HCT116 (cell line): ENCODE measurements at regions not wholly inside any gene's neighbourhood (a gene's known extent, or its start where the extent isn't known, plus 50 kb on each side); places are given as distances from the start of the nearest gene placed in this dataset.

Source experiments
- ATAC-seq: fragments of 200-7000 bp; cut with Tn5 transposase; 2 replicates; pipeline ENCODE4 v1.9.1; 2020; ENCODE audit warnings: mild to moderate bottlenecking, moderate library complexity
- BruUV-seq: library from RNA; stranded (reverse); fragments of 400-500 nt; replicated peaks from 2 replicates; lab custom pipeline; 2021; lab: Mats Ljungman, UMichigan
- CTCF ChIA-PET: fragments of 300-600 bp; sonication (Branson Sonifier 250); formaldehyde crosslinking; loops from one replicate; lab custom pipeline; 2021; ENCODE audit warnings: antibody characterized with exemption; lab: Charles Lee
- POLR2A ChIA-PET: fragments of 300-600, 350-600 bp; sonication (Branson Sonifier 250); formaldehyde crosslinking; loops from one replicate; lab custom pipeline; 2021; ENCODE audit warnings: antibody characterized with exemption; lab: Charles Lee
- RAD21 ChIA-PET, 2 experiments: fragments of 300-600 bp; sonication (Branson Sonifier 250); formaldehyde crosslinking; loops; one replicate each; lab custom pipeline; 2023; ENCODE audit warnings: low total read pairs in 2 of 2; ENCODE audit not compliant: uncharacterized antibody in 2 of 2, unreplicated experiment in 2 of 2, low non-redundant PET in 1 of 2; lab: Charles Lee
- DNase-seq: peaks from one replicate; pipeline ENCODE4 v3.0.0-alpha.2; 2010; ENCODE audit warnings: low read depth, low spot score
- H2AFZ ChIP-seq: fragments of 200-600 bp; shearing (Covaris generic), sonication (generic); 2 replicates; pipeline ENCODE4 v1.6.1; 2017; ENCODE audit warnings: low read depth, mixed run types, mixed read lengths, antibody characterized with exemption, low read length; ENCODE audit not compliant: poor library complexity, severe bottlenecking
- H3K27ac ChIP-seq: 2 replicates; pipeline ENCODE4 v1.5.1; 2012; ENCODE audit warnings: low read depth, low read length
- H3K27me3 ChIP-seq: fragments of 200-600 bp; sonication (generic); 2 replicates; pipeline ENCODE4 v1.6.1; 2016; ENCODE audit warnings: mixed run types, low read length, mixed read lengths; ENCODE audit not compliant: insufficient read depth
- H3K36me3 ChIP-seq, 2 experiments: fragments of 200-500 bp in 1 of 2; fragments of 200-600 bp in 1 of 2; sonication (Bioruptor generic) in 1 of 2; sonication (generic) in 1 of 2; 2 replicates each; pipeline versions ENCODE4 v1.5.1 to v1.6.1; 2014 to 2016; ENCODE audit warnings: low read length in 2 of 2, inconsistent platforms in 1 of 2, mixed read lengths in 1 of 2, mixed run types in 1 of 2; ENCODE audit not compliant: insufficient read depth in 2 of 2, control insufficient read depth in 1 of 2
- H3K4me1 ChIP-seq, 2 experiments: fragments of 200-600 bp in 1 of 2; sonication (generic) in 1 of 2; 2 replicates each; pipeline versions ENCODE4 v1.5.1 to v1.6.1; 2012 to 2017; ENCODE audit warnings: low read length in 2 of 2, inconsistent platforms in 1 of 2, mild to moderate bottlenecking in 1 of 2, mixed read lengths in 1 of 2, mixed run types in 1 of 2, moderate library complexity in 1 of 2; ENCODE audit not compliant: insufficient read depth in 2 of 2, control insufficient read depth in 1 of 2
- H3K4me2 ChIP-seq: fragments of 200-600 bp; sonication (generic); 2 replicates; pipeline ENCODE4 v1.6.1; 2017; ENCODE audit warnings: mixed run types, low read length, mixed read lengths
- H3K4me3 ChIP-seq, 2 experiments: fragments of 200-600 bp in 1 of 2; sonication (generic) in 1 of 2; replicated peaks in 1 of 2; 2 replicates each; pipeline ENCODE4 v1.5.1; 2011 to 2016; ENCODE audit warnings: low read length in 2 of 2, control low read depth in 1 of 2, low read depth in 1 of 2, mild to moderate bottlenecking in 1 of 2, mixed read lengths in 1 of 2, mixed run types in 1 of 2
- H3K79me2 ChIP-seq: fragments of 200-600 bp; sonication (generic); 2 replicates; pipeline ENCODE4 v1.6.1; 2017; ENCODE audit warnings: mild to moderate bottlenecking, mixed run types, low read length, moderate library complexity, mixed read lengths; ENCODE audit not compliant: insufficient read depth
- H3K9ac ChIP-seq: fragments of 200-600 bp; sonication (generic); 2 replicates; pipeline ENCODE4 v1.6.1; 2016; ENCODE audit warnings: low read length, mixed read lengths
- H3K9me2 ChIP-seq: fragments of 200-600 bp; sonication (generic), shearing (Covaris generic); 2 replicates; pipeline ENCODE4 v1.6.1; 2017; ENCODE audit warnings: mixed run types, mild to moderate bottlenecking, moderate library complexity; ENCODE audit not compliant: insufficient read depth
- H3K9me3 ChIP-seq, 2 experiments: fragments of 200-500 bp in 1 of 2; fragments of 200-600 bp in 1 of 2; sonication (Bioruptor generic) in 1 of 2; sonication (generic) in 1 of 2; 2 replicates each; pipeline ENCODE4 v1.6.1; 2014 to 2017; ENCODE audit warnings: low read length in 2 of 2, mixed read lengths in 2 of 2, inconsistent platforms in 1 of 2, low read depth in 1 of 2, mild to moderate bottlenecking in 1 of 2, mixed run types in 1 of 2, moderate library complexity in 1 of 2; ENCODE audit not compliant: control insufficient read depth in 1 of 2, insufficient read depth in 1 of 2
- H4K20me1 ChIP-seq: fragments of 200-600 bp; sonication (generic), shearing (Covaris generic); 2 replicates; pipeline ENCODE4 v1.6.1; 2017; ENCODE audit warnings: mixed run types, mild to moderate bottlenecking, moderate library complexity; ENCODE audit not compliant: insufficient read depth
- ATF3 ChIP-seq: IDR thresholded peaks from 2 replicates; pipeline ENCODE4 v1.6.1; 2012
- CBX3 ChIP-seq: IDR thresholded peaks from 2 replicates; pipeline ENCODE4 v1.6.1; 2012; ENCODE audit warnings: low read depth
- EZH2 ChIP-seq: fragments of 200-600 bp; sonication (generic); IDR thresholded peaks from 2 replicates; pipeline ENCODE4 v1.6.1; 2017; ENCODE audit warnings: antibody characterized with exemption, mixed run types
- EZH2phosphoT487 ChIP-seq: fragments of 200-600 bp; IDR thresholded peaks from 2 replicates; pipeline ENCODE4 v1.6.1; 2018; ENCODE audit warnings: antibody characterized with exemption, borderline replicate concordance
- FOSL1 ChIP-seq: IDR thresholded peaks from 2 replicates; pipeline ENCODE4 v1.6.1; 2012; ENCODE audit warnings: low read depth
- POLR2A ChIP-seq: IDR thresholded peaks from 2 replicates; pipeline ENCODE4 v1.7.0; 2011; ENCODE audit warnings: borderline replicate concordance; ENCODE audit not compliant: insufficient read depth, insufficient read length; ENCODE audit errors: extremely low read depth
- POLR2AphosphoS5 ChIP-seq: IDR thresholded peaks from 2 replicates; pipeline ENCODE4 v1.6.1; 2011; ENCODE audit warnings: mild to moderate bottlenecking, low read depth, low read length, moderate library complexity
- RAD21 ChIP-seq: IDR thresholded peaks from 2 replicates; pipeline ENCODE4 v1.6.1; 2012; ENCODE audit warnings: low read depth, mild to moderate bottlenecking
- REST ChIP-seq: IDR thresholded peaks from 2 replicates; pipeline ENCODE4 v1.6.1; 2012; ENCODE audit warnings: low read depth
- SRF ChIP-seq: IDR thresholded peaks from 2 replicates; pipeline ENCODE4 v1.6.1; 2012; ENCODE audit warnings: low read depth
- TCF7L2 ChIP-seq: IDR thresholded peaks from 2 replicates; pipeline ENCODE4 v1.7.0; 2011; ENCODE audit warnings: borderline replicate concordance, inconsistent platforms; ENCODE audit not compliant: insufficient read depth, insufficient read length; ENCODE audit errors: extremely low read depth
- YY1 ChIP-seq: IDR thresholded peaks from 2 replicates; pipeline ENCODE4 v1.6.1; 2011; ENCODE audit warnings: low read length, low read depth, moderate library complexity, mild to moderate bottlenecking; ENCODE audit not compliant: insufficient replicate concordance; ENCODE audit errors: extremely low read depth
- ZBTB33 ChIP-seq: IDR thresholded peaks from 2 replicates; pipeline ENCODE4 v1.6.1; 2011; ENCODE audit warnings: mild to moderate bottlenecking, low read length, moderate library complexity; ENCODE audit not compliant: insufficient replicate concordance; ENCODE audit errors: extremely low read depth
- ZFX ChIP-seq: fragments of 450-650 bp; IDR thresholded peaks from 2 replicates; pipeline ENCODE4 v1.6.1; 2017
- intact Hi-C: fragments of 100-400 bp; cut with micrococcal nuclease; formaldehyde crosslinking; loops from 2 replicates; pipeline ENCODE4 v1.10.0; 2022

- TF ChIP-seq ATF3 (no peak), SRF (no peak), POLR2A (no peak), RAD21 (no peak), FOSL1 (no peak), CBX3 (no peak), YY1 (no peak), POLR2AphosphoS5 (no peak), ZBTB33 (no peak), EZH2 (no peak), ZFX (no peak), REST (no peak), TCF7L2 (no peak), EZH2phosphoT487 (no peak)
- POLR2A ChIA-PET = no interaction called here
- H2AFZ ChIP-seq = no peak overlapping the region
- H3K27ac ChIP-seq = no peak overlapping the region
- H3K9ac ChIP-seq = no peak overlapping the region
- H3K4me1 ChIP-seq = no peaks in the 10 kb centered on the region
- RAD21 ChIA-PET = no interaction called here
- ATAC-seq = no peak
- no peaks in the 10 kb centered on the region for H3K9me2 ChIP-seq
- H3K4me2 ChIP-seq = no peak overlapping the region
- H4K20me1 ChIP-seq = no peaks in the 10 kb centered on the region
- intact Hi-C loops = no loop called here
- H3K4me3 ChIP-seq = no peak overlapping the region
- no peaks in the 10 kb centered on the region for H3K79me2 ChIP-seq
- H3K9me3 ChIP-seq = no peaks in the 10 kb centered on the region
- CTCF ChIA-PET = no interaction called here
- H3K36me3 ChIP-seq = no peaks in the 10 kb centered on the region
- BruUV-seq = no TSS peak
- H3K27me3 ChIP-seq = peaks cover 35% of the 10 kb centered on the region
- no peak for DNase-seq
These were observed 164.0 kb upstream of the HEY2 start for GRCh38 chr6:125585470-125585869.
